GM23248 (cell line): ENCODE measurements at regions not wholly inside any gene's neighbourhood (a gene's known extent, or its start where the extent isn't known, plus 50 kb on each side); places are given as distances from the start of the nearest gene placed in this dataset.
A peak's percentile ranks its signal among the peaks of the same experiment; 100 is the strongest.

ENCODE experiments used
- DNase-seq: peaks from one replicate; pipeline ENCODE4 v3.0.0-alpha.2; 2015
- H2AFZ ChIP-seq: fragments of 200-600 bp; sonication (generic); 2 replicates; pipeline ENCODE4 v1.6.1; 2016; ENCODE audit warnings: antibody characterized with exemption
- H3F3A ChIP-seq: fragments of 200-600 bp; sonication (generic); 2 replicates; pipeline ENCODE4 v1.6.1; 2016; ENCODE audit warnings: mild to moderate bottlenecking, antibody characterized with exemption, mixed run types; ENCODE audit not compliant: insufficient read depth
- H3K27ac ChIP-seq: fragments of 200-600 bp; sonication (generic); 2 replicates; pipeline ENCODE4 v1.5.1; 2016; ENCODE audit warnings: mild to moderate bottlenecking
- H3K27me3 ChIP-seq: fragments of 200-600 bp; sonication (generic); replicated peaks from 2 replicates; pipeline ENCODE4 v1.6.1; 2016; ENCODE audit warnings: mild to moderate bottlenecking; ENCODE audit not compliant: insufficient read depth
- H3K36me3 ChIP-seq: fragments of 200-600 bp; sonication (generic); 2 replicates; pipeline ENCODE4 v1.6.1; 2016; ENCODE audit warnings: low read depth, mild to moderate bottlenecking
- H3K4me1 ChIP-seq: fragments of 200-600 bp; sonication (generic); 2 replicates; pipeline ENCODE4 v1.6.1; 2016; ENCODE audit warnings: mild to moderate bottlenecking; ENCODE audit not compliant: insufficient read depth
- H3K4me2 ChIP-seq: fragments of 200-600 bp; sonication (generic); one replicate; pipeline ENCODE4 v1.6.1; 2016; ENCODE audit warnings: mild to moderate bottlenecking; ENCODE audit not compliant: unreplicated experiment
- H3K4me3 ChIP-seq: fragments of 200-600 bp; sonication (generic); 2 replicates; pipeline ENCODE4 v1.5.1; 2016; ENCODE audit warnings: mild to moderate bottlenecking
- H3K79me2 ChIP-seq: fragments of 200-600 bp; sonication (generic); 2 replicates; pipeline ENCODE4 v1.6.1; 2016; ENCODE audit warnings: mild to moderate bottlenecking; ENCODE audit not compliant: insufficient read depth
- H3K9ac ChIP-seq: fragments of 200-600 bp; sonication (generic); 2 replicates; pipeline ENCODE4 v1.6.1; 2016; ENCODE audit warnings: mild to moderate bottlenecking
- H3K9me2 ChIP-seq: fragments of 200-600 bp; sonication (generic); 2 replicates; pipeline ENCODE4 v1.6.1; 2016; ENCODE audit warnings: mixed run types, mild to moderate bottlenecking, moderate library complexity; ENCODE audit not compliant: insufficient read depth
- H3K9me3 ChIP-seq: fragments of 200-600 bp; sonication (generic); one replicate; pipeline ENCODE4 v1.6.1; 2017; ENCODE audit warnings: low read depth
- H4K20me1 ChIP-seq: fragments of 200-600 bp; sonication (generic); 2 replicates; pipeline ENCODE4 v1.6.0; 2016; ENCODE audit not compliant: insufficient read depth
- EZH2 ChIP-seq: fragments of 200-600 bp; sonication (generic); IDR thresholded peaks from 2 replicates; pipeline ENCODE4 v1.6.1; 2018; ENCODE audit warnings: antibody characterized with exemption, mild to moderate bottlenecking; ENCODE audit not compliant: insufficient read depth, poor library complexity, severe bottlenecking
- EZH2phosphoT487 ChIP-seq: fragments of 200-600 bp; sonication (generic); IDR thresholded peaks from 2 replicates; pipeline ENCODE4 v1.6.1; 2018; ENCODE audit warnings: antibody characterized with exemption, moderate library complexity, mild to moderate bottlenecking, low read depth; ENCODE audit not compliant: insufficient read depth
- WGBS, 2 experiments: methylation state at CpG; one replicate each; pipeline ENCODE4 v1.1.6; 2015 to 2017; ENCODE audit warnings: low lambda C conversion rate in 2 of 2, low coverage in 1 of 2; ENCODE audit errors: missing lambda C conversion rate in 2 of 2; 5-methylcytosine and 5-hydroxymethylcytosine counted together
- in situ Hi-C: fragments of 300-500 bp; cut with MboI; formaldehyde crosslinking; loops from 2 replicates; pipeline ENCODE4 v1.15.0; 2020

DNA sequence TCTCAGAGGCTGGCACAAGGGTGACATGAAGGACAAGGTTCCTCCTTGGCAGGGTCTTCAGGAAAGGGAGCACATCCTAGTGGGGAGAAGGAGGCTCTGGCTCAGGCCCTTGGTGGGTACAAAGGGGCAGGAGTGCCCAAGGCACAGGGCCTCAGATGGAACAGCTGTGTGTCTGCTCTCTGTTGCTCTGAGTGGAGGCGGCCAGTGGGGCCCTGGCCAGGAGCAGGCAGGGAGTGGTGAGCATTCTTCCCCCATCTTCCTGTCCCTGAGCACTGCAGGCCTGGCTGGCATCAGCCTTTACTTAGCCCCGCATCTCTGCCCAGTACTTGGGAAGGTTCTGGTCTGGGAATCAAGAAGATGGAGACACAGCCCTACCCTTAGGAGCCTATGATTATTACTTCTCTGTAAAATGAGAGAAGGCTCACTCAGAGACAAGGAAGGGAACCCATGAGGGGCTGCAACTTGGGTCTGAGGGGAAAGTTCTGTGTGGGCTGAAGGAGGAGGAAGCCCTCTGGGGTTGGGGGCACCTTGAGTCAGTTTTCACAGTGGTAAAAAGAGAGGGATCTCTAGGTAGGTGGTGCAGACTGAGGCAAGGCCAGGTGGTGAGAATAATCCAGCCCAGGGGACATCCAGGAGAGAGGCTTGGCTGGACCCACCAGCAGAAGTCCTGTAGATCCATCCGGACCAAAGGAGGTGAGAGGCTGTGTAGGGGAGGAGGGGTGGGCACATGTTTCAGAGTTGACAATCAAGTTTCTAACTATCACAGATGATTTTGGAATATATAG lies 173.5 kb downstream of the TSHZ3 start:
- H3K4me1 ChIP-seq, result no peaks in the 10 kb centered on the region
- H3K27me3 ChIP-seq, result no peaks in the 10 kb centered on the region
- no peak overlapping the region for H3K4me2 ChIP-seq
- DNase-seq, result no peak
- TF ChIP-seq EZH2, result no peak
- no peak for TF ChIP-seq EZH2phosphoT487
- no peaks in the 10 kb centered on the region for H3K9me3 ChIP-seq
- H3K4me3 ChIP-seq, result no peak overlapping the region
- H3K79me2 ChIP-seq, result no peaks in the 10 kb centered on the region
- H2AFZ ChIP-seq, result peak overlapping the region; percentile 7; the same call in 1 of the 2 replicates
- no peaks in the 10 kb centered on the region for H3F3A ChIP-seq
- no peaks in the 10 kb centered on the region for H3K9me2 ChIP-seq
- no peak overlapping the region for H3K27ac ChIP-seq
- in situ Hi-C loops, result no loop called here
- 81 to 88% methylated on average over 3 of the region's 3 CpGs for WGBS, 2 experiments
- H3K9ac ChIP-seq, result no peak overlapping the region
- no peaks in the 10 kb centered on the region for H3K36me3 ChIP-seq
- H4K20me1 ChIP-seq, result no peaks in the 10 kb centered on the region

DNA sequence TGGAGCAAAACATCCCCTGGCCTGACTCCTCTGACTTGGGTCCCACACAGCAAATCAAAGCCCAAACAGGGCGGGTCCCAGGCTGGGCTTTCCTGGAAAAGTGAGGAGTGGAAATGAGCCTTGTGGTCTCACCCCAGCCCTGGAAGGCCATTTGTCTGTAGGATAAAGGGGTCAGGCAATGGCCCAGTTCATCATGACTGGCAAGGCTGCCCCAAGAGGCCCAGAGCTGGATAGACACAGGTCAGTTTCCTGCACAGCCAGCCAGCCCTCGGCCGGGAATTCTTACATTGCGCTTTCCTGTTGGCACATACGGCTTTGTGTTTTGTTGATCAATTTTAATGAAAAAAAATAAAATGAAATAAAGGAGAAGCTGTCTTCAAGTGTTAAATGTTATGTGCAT lies 174.3 kb downstream of the TSHZ3 start:
- Histone ChIP-seq H3K36me3 (no peaks in the 10 kb centered on the region), H4K20me1 (no peaks in the 10 kb centered on the region), H3F3A (no peaks in the 10 kb centered on the region), H2AFZ (0 out of 2 replicates have a peak overlapping the region, but pooled peaks have one; percentile 7), H3K4me2 (no peak overlapping the region), H3K9me3 (no peaks in the 10 kb centered on the region), H3K4me3 (no peak overlapping the region), H3K27ac (no peak overlapping the region), H3K27me3 (no peaks in the 10 kb centered on the region), H3K9ac (no peak overlapping the region), H3K79me2 (no peaks in the 10 kb centered on the region), H3K4me1 (no peaks in the 10 kb centered on the region), H3K9me2 (no peaks in the 10 kb centered on the region)
- 53 to 58% methylated on average over 5 of the region's 5 CpGs for WGBS, 2 experiments
- in situ Hi-C loops, result no loop called here
- no peak for TF ChIP-seq EZH2
- TF ChIP-seq EZH2phosphoT487, result no peak
- peak; percentile 5 for DNase-seq

DNA sequence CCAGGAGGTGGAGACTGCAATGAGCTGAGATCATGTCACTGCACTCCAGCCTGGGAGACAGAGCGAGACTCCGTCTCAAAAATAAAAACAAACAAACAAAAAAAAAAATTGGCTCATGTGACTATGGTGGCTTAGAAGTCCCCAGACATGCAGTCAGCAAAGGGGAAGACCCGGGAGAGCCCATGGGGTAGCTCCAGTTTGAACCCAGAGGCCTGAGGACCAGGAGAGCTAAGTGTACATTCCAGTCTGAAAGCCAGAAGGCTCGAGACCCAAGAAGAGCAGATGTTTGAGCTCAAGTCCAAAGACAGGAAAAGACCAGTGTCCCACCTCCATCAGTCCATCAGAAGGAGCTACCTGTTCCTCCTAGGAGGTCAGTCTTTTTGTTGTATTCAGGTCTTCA lies 175.2 kb downstream of the TSHZ3 start:
- Histone ChIP-seq H3K27me3 (no peaks in the 10 kb centered on the region), H2AFZ (no peak overlapping the region), H3K9me2 (no peaks in the 10 kb centered on the region), H3K4me2 (no peak overlapping the region), H3K27ac (no peak overlapping the region), H3K9me3 (no peaks in the 10 kb centered on the region), H3K79me2 (no peaks in the 10 kb centered on the region), H3K4me1 (no peaks in the 10 kb centered on the region), H3K4me3 (no peak overlapping the region), H3K36me3 (no peaks in the 10 kb centered on the region), H3F3A (no peaks in the 10 kb centered on the region), H4K20me1 (no peaks in the 10 kb centered on the region), H3K9ac (no peak overlapping the region)
- no peak for DNase-seq
- in situ Hi-C loops, result no loop called here
- TF ChIP-seq EZH2phosphoT487 (no peak), EZH2 (no peak)
- 90 to 93% methylated on average over 4 of the region's 4 CpGs for WGBS, 2 experiments

GRCh38 chr19:31171936-31172335 lies 177.3 kb downstream of the TSHZ3 start:
- no peaks in the 10 kb centered on the region for H3K9me2 ChIP-seq
- H3K27ac ChIP-seq, result no peak overlapping the region
- no peaks in the 10 kb centered on the region for H3K79me2 ChIP-seq
- H3K9me3 ChIP-seq, result no peaks in the 10 kb centered on the region
- no peak for TF ChIP-seq EZH2
- no peak for TF ChIP-seq EZH2phosphoT487
- in situ Hi-C loops, result no loop called here
- no peak overlapping the region for H3K4me3 ChIP-seq
- no peaks in the 10 kb centered on the region for H3K36me3 ChIP-seq
- 88 to 94% methylated on average over 4 of the region's 4 CpGs for WGBS, 2 experiments
- no peaks in the 10 kb centered on the region for H3K27me3 ChIP-seq
- no peak for DNase-seq
- no peaks in the 10 kb centered on the region for H3F3A ChIP-seq
- no peaks in the 10 kb centered on the region for H4K20me1 ChIP-seq
- H3K9ac ChIP-seq, result no peak overlapping the region
- H3K4me2 ChIP-seq, result no peak overlapping the region
- no peaks in the 10 kb centered on the region for H3K4me1 ChIP-seq
- H2AFZ ChIP-seq, result no peak overlapping the region

DNA sequence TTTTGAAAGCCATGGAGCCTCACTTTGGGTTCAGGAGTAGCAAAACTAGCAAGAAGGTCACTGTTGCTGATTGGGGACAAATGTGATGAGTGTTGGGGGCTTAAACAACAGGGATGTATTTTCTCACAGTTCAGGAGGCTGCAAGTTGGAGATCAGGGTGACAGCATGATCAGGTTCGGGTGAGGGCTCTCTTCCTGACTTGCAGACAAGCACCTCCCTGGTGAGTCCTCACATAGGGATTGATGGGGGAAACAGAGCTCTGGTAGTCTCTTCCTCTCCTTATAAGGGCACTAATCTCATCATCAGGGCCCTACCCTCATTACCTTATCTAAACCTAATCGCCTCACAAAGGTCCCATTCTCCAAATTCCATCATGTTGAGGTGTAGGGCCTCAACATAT lies 179.2 kb downstream of the TSHZ3 start:
- no peak for DNase-seq
- TF ChIP-seq EZH2 (no peak), EZH2phosphoT487 (no peak)
- Histone ChIP-seq H3K4me1 (no peaks in the 10 kb centered on the region), H3K9ac (no peak overlapping the region), H3K36me3 (no peaks in the 10 kb centered on the region), H3K27me3 (no peaks in the 10 kb centered on the region), H3K4me3 (no peak overlapping the region), H3K27ac (no peak overlapping the region), H3K79me2 (no peaks in the 10 kb centered on the region), H4K20me1 (no peaks in the 10 kb centered on the region), H3F3A (no peaks in the 10 kb centered on the region), H3K4me2 (no peak overlapping the region), H2AFZ (no peak overlapping the region), H3K9me2 (no peaks in the 10 kb centered on the region), H3K9me3 (no peaks in the 10 kb centered on the region)
- WGBS, 2 experiments, result 90 to 92% methylated on average over 2 of the region's 2 CpGs
- in situ Hi-C loops, result no loop called here
